GM23338 (cell line): ENCODE measurements at regions not wholly inside any gene's neighbourhood (a gene's known extent, or its start where the extent isn't known, plus 50 kb on each side); places are given as distances from the start of the nearest gene placed in this dataset.

Experiments used
- ATAC-seq: fragments of 200-7000 bp; cut with Tn5 transposase; 3 replicates; pipeline ENCODE4 v1.9.1; 2020
- DNase-seq: peaks from one replicate; pipeline ENCODE4 v3.0.0-alpha.2; 2015; ENCODE audit warnings: low spot score
- H2AFZ ChIP-seq: fragments of 200-600 bp; sonication (generic); 2 replicates; pipeline ENCODE4 v1.8.0; 2016; ENCODE audit warnings: antibody characterized with exemption, mild to moderate bottlenecking, moderate library complexity
- H3F3A ChIP-seq: fragments of 200-600 bp; sonication (generic); replicated peaks from 2 replicates; pipeline ENCODE4 v1.8.0; 2017; ENCODE audit warnings: antibody characterized with exemption, mixed run types, low read depth
- H3K27ac ChIP-seq: fragments of 200-600 bp; sonication (generic); 2 replicates; pipeline ENCODE4 v1.6.1; 2016; ENCODE audit warnings: low read depth
- H3K27me3 ChIP-seq: fragments of 200-600 bp; sonication (generic); 2 replicates; pipeline ENCODE4 v1.8.0; 2016; ENCODE audit warnings: mild to moderate bottlenecking, mixed run types, moderate library complexity; ENCODE audit not compliant: insufficient read depth
- H3K36me3 ChIP-seq: fragments of 200-600 bp; sonication (generic); 2 replicates; pipeline ENCODE4 v1.8.0; 2016; ENCODE audit warnings: mild to moderate bottlenecking; ENCODE audit not compliant: insufficient read depth
- H3K4me1 ChIP-seq: fragments of 200-600 bp; sonication (generic); 2 replicates; pipeline ENCODE4 v1.8.0; 2016; ENCODE audit warnings: mild to moderate bottlenecking, moderate library complexity; ENCODE audit not compliant: insufficient read depth
- H3K4me2 ChIP-seq: fragments of 200-600 bp; sonication (generic); 2 replicates; pipeline ENCODE4 v1.7.1; 2017; ENCODE audit warnings: mixed run types
- H3K4me3 ChIP-seq: fragments of 200-600 bp; sonication (generic); 2 replicates; pipeline ENCODE4 v1.6.1; 2016; ENCODE audit warnings: mixed run types
- H3K79me2 ChIP-seq: fragments of 200-600 bp; sonication (generic); replicated peaks from 2 replicates; pipeline ENCODE4 v1.8.0; 2017; ENCODE audit warnings: mild to moderate bottlenecking; ENCODE audit not compliant: insufficient read depth
- H3K9me2 ChIP-seq: fragments of 200-600 bp; sonication (generic); 2 replicates; pipeline ENCODE4 v1.8.0; 2017; ENCODE audit not compliant: insufficient read depth
- H4K20me1 ChIP-seq: fragments of 200-600 bp; sonication (generic); replicated peaks from 2 replicates; pipeline ENCODE4 v1.8.0; 2017; ENCODE audit warnings: mild to moderate bottlenecking; ENCODE audit not compliant: insufficient read depth
- H3K27ac Mint-ChIP-seq: 2 replicates; pipeline ENCODE4 v1.8.0; 2020; ENCODE audit warnings: inconsistent platforms, mild to moderate bottlenecking, moderate library complexity, mixed read lengths
- H3K27me3 Mint-ChIP-seq: 3 replicates; pipeline ENCODE4 v1.8.0; 2022; ENCODE audit warnings: low read depth, mild to moderate bottlenecking, moderate library complexity, mixed read lengths, inconsistent platforms; ENCODE audit not compliant: insufficient read depth, poor library complexity
- H3K36me3 Mint-ChIP-seq: 3 replicates; pipeline ENCODE4 v1.8.0; 2021; ENCODE audit warnings: low read depth, mild to moderate bottlenecking, inconsistent platforms, moderate library complexity, mixed read lengths
- H3K4me1 Mint-ChIP-seq: 3 replicates; pipeline ENCODE4 v1.8.0; 2020; ENCODE audit warnings: mild to moderate bottlenecking, inconsistent platforms, mixed read lengths
- H3K4me3 Mint-ChIP-seq: 3 replicates; pipeline ENCODE4 v1.8.0; 2021; ENCODE audit warnings: moderate library complexity, mild to moderate bottlenecking, inconsistent platforms, mixed read lengths
- H3K9me3 Mint-ChIP-seq: 3 replicates; pipeline ENCODE4 v1.8.0; 2020; ENCODE audit warnings: moderate library complexity, mild to moderate bottlenecking, inconsistent platforms, mixed read lengths
- CREB1 ChIP-seq: fragments of 250-450 bp; sonication (Bioruptor Pico); IDR thresholded peaks from 2 replicates; pipeline ENCODE4 v1.5.0; 2020; ENCODE audit warnings: low read depth, mild to moderate bottlenecking, moderate library complexity
- CTCF ChIP-seq, 2 experiments: fragments of 200-600 bp in 1 of 2; sonication (generic) in 1 of 2; conservative IDR thresholded peaks; 2 replicates each; pipeline versions ENCODE4 v1.5.1 to v1.6.1; 2016 to 2017; ENCODE audit warnings: antibody characterized with exemption in 2 of 2, low read depth in 2 of 2, mild to moderate bottlenecking in 2 of 2, moderate library complexity in 1 of 2
- ETS1 ChIP-seq: IDR thresholded peaks from 2 replicates; pipeline ENCODE4 v1.6.1; 2016; ENCODE audit warnings: antibody characterized with exemption
- EZH2 ChIP-seq: fragments of 200-600 bp; sonication (generic); IDR thresholded peaks from one replicate; pipeline ENCODE4 v1.8.0; 2017; ENCODE audit warnings: antibody characterized with exemption, mild to moderate bottlenecking, low read depth; ENCODE audit not compliant: unreplicated experiment
- EZH2phosphoT487 ChIP-seq: fragments of 200-600 bp; sonication (generic); IDR thresholded peaks from one replicate; pipeline ENCODE4 v1.8.1; 2018; ENCODE audit warnings: antibody characterized with exemption; ENCODE audit not compliant: unreplicated experiment
- JUNB ChIP-seq: IDR thresholded peaks from one replicate; pipeline ENCODE4 v1.6.1; 2016; ENCODE audit warnings: antibody characterized with exemption; ENCODE audit not compliant: unreplicated experiment
- NANOG ChIP-seq: IDR thresholded peaks from 2 replicates; pipeline ENCODE4 v1.6.1; 2016; ENCODE audit warnings: antibody characterized with exemption, borderline replicate concordance
- POLR2AphosphoS5 ChIP-seq: IDR thresholded peaks from 2 replicates; pipeline ENCODE4 v1.6.1; 2016; ENCODE audit warnings: antibody characterized with exemption, low read depth
- STAT1 ChIP-seq: IDR thresholded peaks from one replicate; pipeline ENCODE4 v1.6.1; 2016; ENCODE audit warnings: antibody characterized with exemption; ENCODE audit not compliant: unreplicated experiment
- ZNF114 ChIP-seq: fragments of 250-450 bp; sonication (Bioruptor Pico); IDR thresholded peaks from 2 replicates; pipeline ENCODE4 v1.5.0; 2020; ENCODE audit warnings: mild to moderate bottlenecking, moderate library complexity
- ZNF331 ChIP-seq: fragments of 250-450 bp; sonication (Bioruptor Pico); IDR thresholded peaks from 2 replicates; pipeline ENCODE4 v1.5.0; 2020; ENCODE audit warnings: low read depth, mild to moderate bottlenecking, moderate library complexity
- TF ChIP-seq, protein P1 (sequence below): IDR thresholded peaks from one replicate; pipeline ENCODE4 v1.6.1; 2018; ENCODE audit warnings: antibody characterized with exemption; ENCODE audit not compliant: unreplicated experiment
- TF ChIP-seq, protein P2 (sequence below): fragments of 250-450 bp; sonication (Bioruptor Pico); IDR thresholded peaks from 2 replicates; pipeline ENCODE4 v1.5.0; 2020; ENCODE audit warnings: mild to moderate bottlenecking, moderate library complexity

- no peaks in the 10 kb centered on the region for H3K36me3 ChIP-seq
- Mint-ChIP-seq H3K27ac (no peak overlapping the region), H3K4me3 (no peak overlapping the region), H3K4me1 (peaks cover 5% of the 10 kb centered on the region; the same call in 2 of the 3 replicates), H3K36me3 (no peaks in the 10 kb centered on the region), H3K9me3 (no peaks in the 10 kb centered on the region), H3K27me3 (no peaks in the 10 kb centered on the region)
- no peaks in the 10 kb centered on the region for H3F3A ChIP-seq
- DNase-seq (no peak), ATAC-seq (no peak)
- H2AFZ ChIP-seq = no peak overlapping the region
- H3K9me2 ChIP-seq = peaks cover 6% of the 10 kb centered on the region; the same call in 1 of the 2 replicates
- H3K4me2 ChIP-seq = no peak overlapping the region
- H3K4me3 ChIP-seq = no peak overlapping the region
- no peaks in the 10 kb centered on the region for H3K79me2 ChIP-seq
- H3K4me1 ChIP-seq = peaks cover 7% of the 10 kb centered on the region; the same call in 1 of the 2 replicates
- TF ChIP-seq POLR2AphosphoS5 = no peak
- TF ChIP-seq ZNF331 (CRISPR knock-in tag) = no peak
- TF ChIP-seq ETS1 = no peak
- no peak for TF ChIP-seq JUNB
- TF ChIP-seq, protein P1, sequence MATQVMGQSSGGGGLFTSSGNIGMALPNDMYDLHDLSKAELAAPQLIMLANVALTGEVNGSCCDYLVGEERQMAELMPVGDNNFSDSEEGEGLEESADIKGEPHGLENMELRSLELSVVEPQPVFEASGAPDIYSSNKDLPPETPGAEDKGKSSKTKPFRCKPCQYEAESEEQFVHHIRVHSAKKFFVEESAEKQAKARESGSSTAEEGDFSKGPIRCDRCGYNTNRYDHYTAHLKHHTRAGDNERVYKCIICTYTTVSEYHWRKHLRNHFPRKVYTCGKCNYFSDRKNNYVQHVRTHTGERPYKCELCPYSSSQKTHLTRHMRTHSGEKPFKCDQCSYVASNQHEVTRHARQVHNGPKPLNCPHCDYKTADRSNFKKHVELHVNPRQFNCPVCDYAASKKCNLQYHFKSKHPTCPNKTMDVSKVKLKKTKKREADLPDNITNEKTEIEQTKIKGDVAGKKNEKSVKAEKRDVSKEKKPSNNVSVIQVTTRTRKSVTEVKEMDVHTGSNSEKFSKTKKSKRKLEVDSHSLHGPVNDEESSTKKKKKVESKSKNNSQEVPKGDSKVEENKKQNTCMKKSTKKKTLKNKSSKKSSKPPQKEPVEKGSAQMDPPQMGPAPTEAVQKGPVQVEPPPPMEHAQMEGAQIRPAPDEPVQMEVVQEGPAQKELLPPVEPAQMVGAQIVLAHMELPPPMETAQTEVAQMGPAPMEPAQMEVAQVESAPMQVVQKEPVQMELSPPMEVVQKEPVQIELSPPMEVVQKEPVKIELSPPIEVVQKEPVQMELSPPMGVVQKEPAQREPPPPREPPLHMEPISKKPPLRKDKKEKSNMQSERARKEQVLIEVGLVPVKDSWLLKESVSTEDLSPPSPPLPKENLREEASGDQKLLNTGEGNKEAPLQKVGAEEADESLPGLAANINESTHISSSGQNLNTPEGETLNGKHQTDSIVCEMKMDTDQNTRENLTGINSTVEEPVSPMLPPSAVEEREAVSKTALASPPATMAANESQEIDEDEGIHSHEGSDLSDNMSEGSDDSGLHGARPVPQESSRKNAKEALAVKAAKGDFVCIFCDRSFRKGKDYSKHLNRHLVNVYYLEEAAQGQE = no peak
- TF ChIP-seq NANOG = no peak
- no peak for TF ChIP-seq EZH2phosphoT487
- TF ChIP-seq ZNF114 (CRISPR knock-in tag) = no peak
- no peak for TF ChIP-seq CTCF (conservative IDR thresholded peaks at IDR 0.05; ENCODE audit: low read depth in 2 of 2)
- no peak for TF ChIP-seq STAT1
- TF ChIP-seq, protein P2, sequence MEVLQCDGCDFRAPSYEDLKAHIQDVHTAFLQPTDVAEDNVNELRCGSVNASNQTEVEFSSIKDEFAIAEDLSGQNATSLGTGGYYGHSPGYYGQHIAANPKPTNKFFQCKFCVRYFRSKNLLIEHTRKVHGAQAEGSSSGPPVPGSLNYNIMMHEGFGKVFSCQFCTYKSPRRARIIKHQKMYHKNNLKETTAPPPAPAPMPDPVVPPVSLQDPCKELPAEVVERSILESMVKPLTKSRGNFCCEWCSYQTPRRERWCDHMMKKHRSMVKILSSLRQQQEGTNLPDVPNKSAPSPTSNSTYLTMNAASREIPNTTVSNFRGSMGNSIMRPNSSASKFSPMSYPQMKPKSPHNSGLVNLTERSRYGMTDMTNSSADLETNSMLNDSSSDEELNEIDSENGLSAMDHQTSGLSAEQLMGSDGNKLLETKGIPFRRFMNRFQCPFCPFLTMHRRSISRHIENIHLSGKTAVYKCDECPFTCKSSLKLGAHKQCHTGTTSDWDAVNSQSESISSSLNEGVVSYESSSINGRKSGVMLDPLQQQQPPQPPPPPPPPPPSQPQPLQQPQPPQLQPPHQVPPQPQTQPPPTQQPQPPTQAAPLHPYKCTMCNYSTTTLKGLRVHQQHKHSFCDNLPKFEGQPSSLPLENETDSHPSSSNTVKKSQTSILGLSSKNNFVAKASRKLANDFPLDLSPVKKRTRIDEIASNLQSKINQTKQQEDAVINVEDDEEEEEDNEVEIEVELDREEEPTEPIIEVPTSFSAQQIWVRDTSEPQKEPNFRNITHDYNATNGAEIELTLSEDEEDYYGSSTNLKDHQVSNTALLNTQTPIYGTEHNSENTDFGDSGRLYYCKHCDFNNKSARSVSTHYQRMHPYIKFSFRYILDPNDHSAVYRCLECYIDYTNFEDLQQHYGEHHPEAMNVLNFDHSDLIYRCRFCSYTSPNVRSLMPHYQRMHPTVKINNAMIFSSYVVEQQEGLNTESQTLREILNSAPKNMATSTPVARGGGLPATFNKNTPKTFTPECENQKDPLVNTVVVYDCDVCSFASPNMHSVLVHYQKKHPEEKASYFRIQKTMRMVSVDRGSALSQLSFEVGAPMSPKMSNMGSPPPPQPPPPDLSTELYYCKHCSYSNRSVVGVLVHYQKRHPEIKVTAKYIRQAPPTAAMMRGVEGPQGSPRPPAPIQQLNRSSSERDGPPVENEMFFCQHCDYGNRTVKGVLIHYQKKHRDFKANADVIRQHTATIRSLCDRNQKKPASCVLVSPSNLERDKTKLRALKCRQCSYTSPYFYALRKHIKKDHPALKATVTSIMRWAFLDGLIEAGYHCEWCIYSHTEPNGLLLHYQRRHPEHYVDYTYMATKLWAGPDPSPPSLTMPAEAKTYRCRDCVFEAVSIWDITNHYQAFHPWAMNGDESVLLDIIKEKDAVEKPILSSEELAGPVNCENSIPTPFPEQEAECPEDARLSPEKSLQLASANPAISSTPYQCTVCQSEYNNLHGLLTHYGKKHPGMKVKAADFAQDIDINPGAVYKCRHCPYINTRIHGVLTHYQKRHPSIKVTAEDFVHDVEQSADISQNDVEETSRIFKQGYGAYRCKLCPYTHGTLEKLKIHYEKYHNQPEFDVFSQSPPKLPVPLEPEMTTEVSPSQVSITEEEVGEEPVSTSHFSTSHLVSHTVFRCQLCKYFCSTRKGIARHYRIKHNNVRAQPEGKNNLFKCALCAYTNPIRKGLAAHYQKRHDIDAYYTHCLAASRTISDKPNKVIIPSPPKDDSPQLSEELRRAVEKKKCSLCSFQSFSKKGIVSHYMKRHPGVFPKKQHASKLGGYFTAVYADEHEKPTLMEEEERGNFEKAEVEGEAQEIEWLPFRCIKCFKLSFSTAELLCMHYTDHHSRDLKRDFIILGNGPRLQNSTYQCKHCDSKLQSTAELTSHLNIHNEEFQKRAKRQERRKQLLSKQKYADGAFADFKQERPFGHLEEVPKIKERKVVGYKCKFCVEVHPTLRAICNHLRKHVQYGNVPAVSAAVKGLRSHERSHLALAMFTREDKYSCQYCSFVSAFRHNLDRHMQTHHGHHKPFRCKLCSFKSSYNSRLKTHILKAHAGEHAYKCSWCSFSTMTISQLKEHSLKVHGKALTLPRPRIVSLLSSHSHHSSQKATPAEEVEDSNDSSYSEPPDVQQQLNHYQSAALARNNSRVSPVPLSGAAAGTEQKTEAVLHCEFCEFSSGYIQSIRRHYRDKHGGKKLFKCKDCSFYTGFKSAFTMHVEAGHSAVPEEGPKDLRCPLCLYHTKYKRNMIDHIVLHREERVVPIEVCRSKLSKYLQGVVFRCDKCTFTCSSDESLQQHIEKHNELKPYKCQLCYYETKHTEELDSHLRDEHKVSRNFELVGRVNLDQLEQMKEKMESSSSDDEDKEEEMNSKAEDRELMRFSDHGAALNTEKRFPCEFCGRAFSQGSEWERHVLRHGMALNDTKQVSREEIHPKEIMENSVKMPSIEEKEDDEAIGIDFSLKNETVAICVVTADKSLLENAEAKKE (CRISPR knock-in tag) = no peak
- no peak for TF ChIP-seq CREB1 (CRISPR knock-in tag)
- no peak for TF ChIP-seq EZH2
- H3K27me3 ChIP-seq = no peaks in the 10 kb centered on the region
- no peaks in the 10 kb centered on the region for H4K20me1 ChIP-seq
- H3K27ac ChIP-seq = no peak overlapping the region
These were observed 136.7 kb downstream of the CENPF start for GRCh38 chr1:214739621-214740238.
